Astrocyte (in vitro differentiated cells and primary cell): ENCODE measurements at regions not wholly inside any gene's neighbourhood (a gene's known extent, or its start where the extent isn't known, plus 50 kb on each side); places are given as distances from the start of the nearest gene placed in this dataset.

ENCODE experiments used
- DNase-seq: peaks from one replicate; pipeline ENCODE4 v3.0.0-alpha.2; 2010; ENCODE audit warnings: low read depth
- FAIRE-seq: peaks from 2 replicates; lab custom pipeline; 2011; peaks lifted over from hg19 to GRCh38; lab: Jason Lieb, UNC
- H2AFZ ChIP-seq: 2 replicates; pipeline ENCODE4 v1.6.0; 2012; ENCODE audit warnings: low read depth, low read length, inconsistent platforms
- H3K27ac ChIP-seq: 2 replicates; pipeline ENCODE4 v1.5.1; 2011; ENCODE audit warnings: low read depth, low read length, inconsistent platforms
- H3K27me3 ChIP-seq: 2 replicates; pipeline ENCODE4 v1.6.0; 2011; ENCODE audit warnings: low read length, inconsistent platforms; ENCODE audit not compliant: insufficient read depth
- H3K36me3 ChIP-seq: 2 replicates; pipeline ENCODE4 v1.5.1; 2011; ENCODE audit warnings: low read length, inconsistent platforms; ENCODE audit not compliant: insufficient read depth
- H3K4me1 ChIP-seq: 2 replicates; pipeline ENCODE4 v1.5.1; 2011; ENCODE audit warnings: low read length, inconsistent platforms; ENCODE audit not compliant: insufficient read depth
- H3K4me2 ChIP-seq: 2 replicates; pipeline ENCODE4 v1.6.0; 2012; ENCODE audit warnings: low read length, inconsistent platforms
- H3K4me3 ChIP-seq: 2 replicates; pipeline ENCODE4 v1.5.1; 2011; ENCODE audit warnings: low read depth, mild to moderate bottlenecking, low read length, inconsistent platforms; ENCODE audit not compliant: insufficient read depth
- H3K79me2 ChIP-seq: 2 replicates; pipeline ENCODE4 v1.6.0; 2012; ENCODE audit warnings: mild to moderate bottlenecking, low read length, inconsistent platforms; ENCODE audit not compliant: insufficient read depth
- H3K9ac ChIP-seq: 2 replicates; pipeline ENCODE4 v1.6.0; 2012; ENCODE audit warnings: mild to moderate bottlenecking, low read length, inconsistent platforms
- H3K9me3 ChIP-seq: 2 replicates; pipeline ENCODE4 v1.5.1; 2012; ENCODE audit warnings: low read depth, mild to moderate bottlenecking, low read length, inconsistent platforms; ENCODE audit not compliant: insufficient read depth
- H4K20me1 ChIP-seq: 2 replicates; pipeline ENCODE4 v1.6.0; 2012; ENCODE audit warnings: low read length, inconsistent platforms; ENCODE audit not compliant: insufficient read depth
- H3K27ac Mint-ChIP-seq: one replicate; pipeline ENCODE4 v1.8.0; 2021; ENCODE audit warnings: mild to moderate bottlenecking, mixed read lengths; ENCODE audit not compliant: unreplicated experiment
- H3K27me3 Mint-ChIP-seq: one replicate; pipeline ENCODE4 v1.8.0; 2021; ENCODE audit warnings: low read depth, mixed read lengths; ENCODE audit not compliant: unreplicated experiment
- H3K36me3 Mint-ChIP-seq: one replicate; pipeline ENCODE4 v1.8.0; 2021; ENCODE audit warnings: low read depth, mixed read lengths; ENCODE audit not compliant: unreplicated experiment
- H3K4me1 Mint-ChIP-seq: one replicate; pipeline ENCODE4 v1.8.0; 2021; ENCODE audit warnings: low read depth, mixed read lengths; ENCODE audit not compliant: unreplicated experiment
- H3K4me3 Mint-ChIP-seq: one replicate; pipeline ENCODE4 v1.8.0; 2021; ENCODE audit warnings: mild to moderate bottlenecking, moderate library complexity, mixed read lengths; ENCODE audit not compliant: unreplicated experiment
- H3K9me3 Mint-ChIP-seq: one replicate; pipeline ENCODE4 v1.8.0; 2021; ENCODE audit warnings: mild to moderate bottlenecking, mixed read lengths; ENCODE audit not compliant: unreplicated experiment
- EZH2 ChIP-seq: IDR thresholded peaks from 2 replicates; pipeline ENCODE4 v1.6.1; 2012; ENCODE audit warnings: mild to moderate bottlenecking, low read length, inconsistent platforms; ENCODE audit not compliant: insufficient read depth
- TF ChIP-seq, protein P1 (sequence below): IDR thresholded peaks from 2 replicates; pipeline ENCODE4 v1.5.1; 2011; ENCODE audit warnings: low read depth, mild to moderate bottlenecking, inconsistent platforms, low read length, moderate library complexity; ENCODE audit not compliant: insufficient read depth

GRCh38 chr12:47024463-47024862 lies 55.0 kb upstream of the PCED1B start:
- Mint-ChIP-seq H3K4me1 (peaks cover 21% of the 10 kb centered on the region), H3K27ac (peak overlapping the region; percentile 47), H3K9me3 (no peaks in the 10 kb centered on the region), H3K27me3 (peaks cover 2% of the 10 kb centered on the region), H3K4me3 (no peak overlapping the region), H3K36me3 (no peaks in the 10 kb centered on the region)
- Histone ChIP-seq H3K9me3 (no peaks in the 10 kb centered on the region), H3K4me1 (peaks cover 17% of the 10 kb centered on the region), H3K4me3 (no peak overlapping the region), H3K36me3 (no peaks in the 10 kb centered on the region), H3K79me2 (no peaks in the 10 kb centered on the region), H2AFZ (no peak overlapping the region), H3K4me2 (no peak overlapping the region), H3K27me3 (no peaks in the 10 kb centered on the region), H3K27ac (no peak overlapping the region), H4K20me1 (no peaks in the 10 kb centered on the region), H3K9ac (no peak overlapping the region)
- DNase-seq (peak; percentile 48), FAIRE-seq (no peak)
- TF ChIP-seq EZH2: no peak
- TF ChIP-seq, protein P1, sequence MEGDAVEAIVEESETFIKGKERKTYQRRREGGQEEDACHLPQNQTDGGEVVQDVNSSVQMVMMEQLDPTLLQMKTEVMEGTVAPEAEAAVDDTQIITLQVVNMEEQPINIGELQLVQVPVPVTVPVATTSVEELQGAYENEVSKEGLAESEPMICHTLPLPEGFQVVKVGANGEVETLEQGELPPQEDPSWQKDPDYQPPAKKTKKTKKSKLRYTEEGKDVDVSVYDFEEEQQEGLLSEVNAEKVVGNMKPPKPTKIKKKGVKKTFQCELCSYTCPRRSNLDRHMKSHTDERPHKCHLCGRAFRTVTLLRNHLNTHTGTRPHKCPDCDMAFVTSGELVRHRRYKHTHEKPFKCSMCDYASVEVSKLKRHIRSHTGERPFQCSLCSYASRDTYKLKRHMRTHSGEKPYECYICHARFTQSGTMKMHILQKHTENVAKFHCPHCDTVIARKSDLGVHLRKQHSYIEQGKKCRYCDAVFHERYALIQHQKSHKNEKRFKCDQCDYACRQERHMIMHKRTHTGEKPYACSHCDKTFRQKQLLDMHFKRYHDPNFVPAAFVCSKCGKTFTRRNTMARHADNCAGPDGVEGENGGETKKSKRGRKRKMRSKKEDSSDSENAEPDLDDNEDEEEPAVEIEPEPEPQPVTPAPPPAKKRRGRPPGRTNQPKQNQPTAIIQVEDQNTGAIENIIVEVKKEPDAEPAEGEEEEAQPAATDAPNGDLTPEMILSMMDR: no peak

GRCh38 chr12:47025349-47025748 lies 54.1 kb upstream of the PCED1B start:
- Histone ChIP-seq H3K27me3 (no peaks in the 10 kb centered on the region), H3K4me3 (no peak overlapping the region), H3K4me1 (peaks cover 17% of the 10 kb centered on the region), H3K9me3 (no peaks in the 10 kb centered on the region), H3K27ac (no peak overlapping the region), H3K4me2 (no peak overlapping the region), H4K20me1 (no peaks in the 10 kb centered on the region), H3K36me3 (no peaks in the 10 kb centered on the region), H2AFZ (no peak overlapping the region), H3K79me2 (no peaks in the 10 kb centered on the region), H3K9ac (no peak overlapping the region)
- peaks cover 3% of the 10 kb centered on the region for H3K27me3 Mint-ChIP-seq
- TF ChIP-seq, protein P1: no peak
- no peak for TF ChIP-seq EZH2
- no peak for DNase-seq
- H3K27ac Mint-ChIP-seq: no peak overlapping the region
- no peaks in the 10 kb centered on the region for H3K36me3 Mint-ChIP-seq
- H3K4me1 Mint-ChIP-seq: peaks cover 21% of the 10 kb centered on the region
- no peak for FAIRE-seq
- no peaks in the 10 kb centered on the region for H3K9me3 Mint-ChIP-seq
- H3K4me3 Mint-ChIP-seq: no peak overlapping the region

GRCh38 chr12:47025798-47026197 lies 53.6 kb upstream of the PCED1B start:
- no peak for FAIRE-seq
- H3K9me3 ChIP-seq: no peaks in the 10 kb centered on the region

More at GRCh38 chr12:47025798-47026197, 53.6 kb upstream of the PCED1B start:
- no peak overlapping the region for H3K4me3 Mint-ChIP-seq
- Histone ChIP-seq H3K79me2 (no peaks in the 10 kb centered on the region), H3K27me3 (no peaks in the 10 kb centered on the region), H3K9ac (no peak overlapping the region), H3K4me2 (no peak overlapping the region), H3K4me1 (peaks cover 17% of the 10 kb centered on the region), H2AFZ (no peak overlapping the region), H4K20me1 (no peaks in the 10 kb centered on the region), H3K4me3 (no peak overlapping the region), H3K36me3 (no peaks in the 10 kb centered on the region), H3K27ac (no peak overlapping the region)
- H3K36me3 Mint-ChIP-seq: no peaks in the 10 kb centered on the region
- no peak for TF ChIP-seq EZH2
- TF ChIP-seq, protein P1: no peak
- H3K9me3 Mint-ChIP-seq: no peaks in the 10 kb centered on the region
- no peak for DNase-seq
- peaks cover 18% of the 10 kb centered on the region for H3K4me1 Mint-ChIP-seq
- no peak overlapping the region for H3K27ac Mint-ChIP-seq
- peaks cover 6% of the 10 kb centered on the region for H3K27me3 Mint-ChIP-seq
